ENCODE measurements at regions not wholly inside any gene's neighbourhood (a gene's known extent, or its start where the extent isn't known, plus 50 kb on each side); places are given as distances from the start of the nearest gene placed in this dataset.

GRCh38 chr6:115356371-115356770 is 704.3 kb downstream of the FRK start:
- no peak for TF ChIP-seq POLR2AphosphoS5 (IDR thresholded peaks at IDR 0.05; ENCODE audit: borderline replicate concordance, low read depth, low read length)
- no peak for TF ChIP-seq EZH2 (IDR thresholded peaks at IDR 0.05)

Data from SK-N-MC (cell line).